Right ventricle myocardium inferior (tissue), 1 donor: ENCODE measurements at regions not wholly inside any gene's neighbourhood (a gene's known extent, or its start where the extent isn't known, plus 50 kb on each side); places are given as distances from the start of the nearest gene placed in this dataset.

Experiments used
- ATAC-seq: fragments of 200-7000 bp; cut with Tn5 transposase; one replicate; pipeline ENCODE4 v1.9.1; 2020; ENCODE audit warnings: mild to moderate bottlenecking, moderate library complexity
- DNase-seq: peaks from one replicate; pipeline ENCODE4 v3.0.0; 2021; ENCODE audit errors: missing footprints
- intact Hi-C: fragments of 100-400 bp; cut with DNase I; formaldehyde crosslinking; loops from one replicate; pipeline ENCODE4 v1.11.0; 2022
- donor health status: DM: no; HTN: yes; CAD: no; lungs with severe emphysema.

DNA sequence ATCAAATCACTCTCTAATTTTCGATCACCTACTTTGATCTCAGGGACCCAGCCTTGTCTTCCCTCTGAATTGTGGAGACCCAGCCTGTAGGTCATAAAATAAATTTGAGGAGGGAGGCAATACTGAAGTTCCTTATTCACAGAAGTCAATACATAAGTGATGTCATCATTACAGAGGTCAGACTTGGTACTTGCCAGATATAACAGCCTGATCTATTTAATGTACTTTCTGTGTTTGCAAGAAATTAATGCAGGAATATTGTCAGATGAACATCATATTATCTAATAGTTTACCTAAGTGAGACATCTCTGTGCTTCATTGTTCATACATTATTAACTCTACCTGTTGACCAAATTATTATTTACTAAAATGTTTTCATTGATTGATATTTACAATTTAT is 105.6 kb downstream of the GPAM start:
- DNase-seq (no peak), ATAC-seq (no peak)
- intact Hi-C loops = no loop called here

- no peak for ATAC-seq
- intact Hi-C loops = no loop called here
These were observed 103.3 kb downstream of the GPAM start for GRCh38 chr10:112080231-112080630.

GRCh38 chr10:112082120-112082519 is 101.4 kb downstream of the GPAM start:
- ATAC-seq = peak; percentile 28
- DNase-seq = no peak
- intact Hi-C loops = no loop called here

More at GRCh38 chr10:112080231-112080630, 103.3 kb downstream of the GPAM start:
- no peak for DNase-seq

GRCh38 chr10:112083472-112083871 is 100.1 kb downstream of the GPAM start:
- intact Hi-C loops = no loop called here
- DNase-seq = no peak
- ATAC-seq = no peak

DNA sequence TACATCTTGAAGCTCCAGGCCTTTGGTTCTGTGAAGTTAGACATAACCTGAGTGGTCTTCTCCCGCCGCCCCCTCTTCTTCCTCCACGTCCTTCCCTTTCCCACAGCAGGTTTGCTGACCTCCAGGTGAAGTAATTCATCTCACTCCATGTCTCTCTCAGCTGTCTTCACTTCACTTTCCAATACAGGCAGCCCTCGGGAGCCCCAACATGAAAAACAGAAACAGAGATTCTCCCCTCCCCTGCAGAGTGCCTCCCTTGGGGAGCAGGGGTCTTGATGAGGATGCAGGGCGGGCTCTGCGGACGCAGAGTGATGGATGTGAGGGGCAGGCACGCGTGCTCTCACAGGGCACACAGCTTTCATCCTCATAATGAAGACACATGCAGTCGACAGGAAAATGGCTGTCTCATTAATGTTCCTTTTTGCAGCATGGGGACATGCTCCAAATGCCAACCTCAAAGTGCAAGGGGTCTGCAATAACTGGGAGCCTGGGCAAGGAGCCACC is 95.6 kb downstream of the GPAM start:
- ATAC-seq = no peak
- intact Hi-C loops = no loop called here
- no peak for DNase-seq

GRCh38 chr10:112091703-112092102 is 91.9 kb downstream of the GPAM start:
- intact Hi-C loops = no loop called here
- no peak for ATAC-seq

GRCh38 chr10:112092519-112092918 is 91.0 kb downstream of the GPAM start:
- no peak for ATAC-seq
- DNase-seq = no peak
- intact Hi-C loops = no loop called here

More at GRCh38 chr10:112091703-112092102, 91.9 kb downstream of the GPAM start:
- no peak for DNase-seq

DNA sequence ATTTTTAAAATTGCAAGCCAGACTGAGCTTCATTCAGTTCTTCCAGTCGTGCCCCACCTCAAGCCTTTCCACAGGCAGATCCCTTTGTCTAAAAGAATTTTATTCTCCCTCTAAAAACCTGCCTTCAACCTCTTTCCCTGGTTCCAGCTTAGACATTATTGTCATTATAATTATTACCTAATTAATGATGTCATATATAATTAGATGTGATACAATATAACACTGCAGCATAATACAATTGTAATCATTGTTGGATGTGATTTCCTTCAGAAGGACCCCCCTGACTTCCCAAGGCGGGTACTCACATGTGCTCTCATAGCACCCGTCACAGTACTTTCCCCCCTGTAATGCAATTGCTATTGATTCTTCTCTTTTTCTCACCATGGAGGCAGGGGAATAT is 88.6 kb downstream of the GPAM start:
- no peak for ATAC-seq
- DNase-seq = no peak
- intact Hi-C loops = no loop called here

- intact Hi-C loops = no loop called here
- DNase-seq = no peak
These were observed 87.8 kb downstream of the GPAM start for GRCh38 chr10:112095731-112096130.

DNA sequence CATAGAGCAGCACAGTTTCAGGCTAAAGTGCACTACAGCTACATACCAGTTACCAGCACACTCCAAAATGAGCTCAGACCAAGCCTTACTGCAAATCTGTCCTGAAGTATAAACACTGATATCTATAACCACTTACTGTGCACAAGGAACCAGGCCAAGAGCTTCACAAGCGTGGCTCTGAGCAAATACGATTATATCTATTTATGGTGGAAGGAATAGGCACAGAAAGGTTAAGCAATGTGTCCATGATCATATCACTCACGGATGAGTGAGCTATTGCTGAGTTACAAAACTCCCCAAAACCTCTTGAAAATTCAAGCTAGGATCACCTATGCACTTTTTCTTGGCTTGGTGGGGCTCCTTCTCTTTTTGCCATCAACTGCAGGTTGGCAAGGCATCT is 84.9 kb downstream of the GPAM start:
- no peak for ATAC-seq
- no peak for DNase-seq
- intact Hi-C loops = no loop called here

More at GRCh38 chr10:112095731-112096130, 87.8 kb downstream of the GPAM start:
- no peak for ATAC-seq
